ENCODE measurements at regions not wholly inside any gene's neighbourhood (a gene's known extent, or its start where the extent isn't known, plus 50 kb on each side); places are given as distances from the start of the nearest gene placed in this dataset.
A peak's percentile ranks its signal among the peaks of the same experiment; 100 is the strongest.

GRCh38 chr2:222780051-222780450 lies 80.8 kb upstream of the ACSL3 start:
- no peak for TF ChIP-seq CTCF (IDR thresholded peaks at IDR 0.05)
- Histone ChIP-seq H3K4me3 (ENCODE audit: low read depth in 1 of 2, low read length in 1 of 2) (no peak overlapping the region), H3K27me3 (no peaks in the 10 kb centered on the region), H3K4me1 (ENCODE audit: control insufficient read depth in 1 of 2, insufficient read depth in 1 of 2, low read depth in 1 of 2, low read length in 1 of 2) (no peaks in the 10 kb centered on the region), H3K36me3 (no peaks in the 10 kb centered on the region), H3K9me3 (no peaks in the 10 kb centered on the region), H3K27ac (no peak overlapping the region)

DNA sequence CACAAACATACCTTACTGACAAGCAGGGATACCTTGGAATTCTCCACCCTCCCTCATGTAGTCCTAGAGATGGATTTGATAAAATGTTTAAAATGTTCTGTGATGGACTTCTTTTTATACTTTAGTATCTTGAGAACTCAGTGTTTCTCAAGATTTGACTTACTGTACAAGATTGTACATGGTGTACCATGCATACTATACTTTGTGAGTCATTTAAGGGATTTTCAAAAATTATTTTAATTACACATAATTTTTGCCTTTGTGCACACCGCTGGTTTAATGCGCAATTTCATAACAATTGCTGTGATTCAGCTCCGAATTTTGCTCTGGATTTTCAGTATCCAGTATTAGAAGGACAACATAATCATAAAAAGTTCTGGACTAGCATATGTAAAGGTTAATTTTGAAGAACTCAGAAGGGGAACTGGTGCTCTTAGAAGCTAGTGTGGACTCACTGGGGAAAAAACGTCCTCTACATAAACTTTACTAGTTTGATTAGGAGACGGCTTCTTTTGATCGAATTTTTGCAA lies 78.6 kb upstream of the ACSL3 start:
- Histone ChIP-seq H3K27me3 (no peaks in the 10 kb centered on the region), H3K27ac (no peak overlapping the region), H3K36me3 (no peaks in the 10 kb centered on the region), H3K4me1 (ENCODE audit: control insufficient read depth in 1 of 2, insufficient read depth in 1 of 2, low read depth in 1 of 2, low read length in 1 of 2) (no peaks in the 10 kb centered on the region), H3K9me3 (no peaks in the 10 kb centered on the region), H3K4me3 (ENCODE audit: low read depth in 1 of 2, low read length in 1 of 2) (no peak overlapping the region)
- TF ChIP-seq CTCF (IDR thresholded peaks at IDR 0.05), result no peak

DNA sequence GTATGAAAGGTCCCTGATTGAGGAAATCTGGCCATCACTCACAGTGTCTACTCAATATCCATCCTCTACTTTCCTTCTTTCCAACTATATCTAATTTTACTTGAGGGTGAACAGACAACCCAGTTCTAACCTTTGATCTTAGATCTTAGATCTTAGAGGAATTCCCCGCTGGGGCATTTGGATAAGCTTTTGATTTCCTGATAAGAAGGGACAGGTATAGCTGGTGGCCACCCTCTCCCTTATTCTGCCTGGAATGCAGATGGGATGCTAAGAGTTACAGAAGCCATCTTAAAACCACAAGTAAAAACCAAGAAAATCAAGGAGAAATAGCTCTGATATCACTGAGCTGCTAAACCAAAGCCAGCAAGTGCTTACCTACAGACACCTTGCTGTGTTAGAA lies 77.2 kb upstream of the ACSL3 start:
- no peaks in the 10 kb centered on the region for H3K27me3 ChIP-seq
- H3K4me3 ChIP-seq (ENCODE audit: low read depth in 1 of 2, low read length in 1 of 2), result no peak overlapping the region
- H3K4me1 ChIP-seq (ENCODE audit: control insufficient read depth in 1 of 2, insufficient read depth in 1 of 2, low read depth in 1 of 2, low read length in 1 of 2), result no peaks in the 10 kb centered on the region
- H3K27ac ChIP-seq, result no peak overlapping the region
- TF ChIP-seq CTCF (IDR thresholded peaks at IDR 0.05), result no peak
- no peaks in the 10 kb centered on the region for H3K36me3 ChIP-seq
- no peaks in the 10 kb centered on the region for H3K9me3 ChIP-seq

GRCh38 chr2:222790932-222791331 lies 69.9 kb upstream of the ACSL3 start:
- Histone ChIP-seq H3K27me3 (no peaks in the 10 kb centered on the region), H3K9me3 (no peaks in the 10 kb centered on the region), H3K27ac (no peak overlapping the region), H3K4me3 (ENCODE audit: low read depth in 1 of 2, low read length in 1 of 2) (no peak overlapping the region), H3K4me1 (ENCODE audit: control insufficient read depth in 1 of 2, insufficient read depth in 1 of 2, low read depth in 1 of 2, low read length in 1 of 2) (peaks cover 26 to 27% of the 10 kb centered on the region in 2 experiments), H3K36me3 (no peaks in the 10 kb centered on the region)
- no peak for TF ChIP-seq CTCF (IDR thresholded peaks at IDR 0.05)

DNA sequence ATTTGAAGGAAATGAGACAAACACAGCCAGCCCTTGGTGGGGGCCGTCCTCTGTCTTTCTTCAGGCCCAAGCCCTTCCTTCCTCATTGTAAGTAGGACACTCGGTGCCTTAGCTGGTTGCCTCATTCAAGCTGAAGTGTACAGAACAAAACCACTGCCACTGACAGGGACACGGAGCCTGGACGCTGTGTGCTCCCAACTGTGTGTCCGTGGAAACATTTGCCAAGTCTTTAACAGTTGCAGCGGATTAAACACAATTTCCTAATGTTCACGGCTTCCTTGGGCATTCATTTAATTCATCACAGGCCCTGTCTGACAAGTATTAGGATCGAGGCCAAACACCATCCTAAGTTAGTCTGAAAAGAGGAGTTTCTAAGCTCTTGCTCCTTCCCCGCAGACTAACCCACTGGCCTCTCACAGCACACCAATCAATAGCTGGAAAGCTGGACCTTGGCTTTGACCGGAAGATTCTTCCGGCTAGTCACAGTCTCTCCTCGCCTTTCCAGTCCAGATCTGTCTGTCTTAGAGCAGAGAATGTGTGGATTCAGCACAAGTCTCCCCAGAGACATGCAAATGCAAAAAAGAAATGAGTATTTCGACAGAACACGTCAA lies 68.7 kb upstream of the ACSL3 start:
- Histone ChIP-seq H3K36me3 (no peaks in the 10 kb centered on the region), H3K4me1 (ENCODE audit: control insufficient read depth in 1 of 2, insufficient read depth in 1 of 2, low read depth in 1 of 2, low read length in 1 of 2) (peaks cover 26 to 27% of the 10 kb centered on the region in 2 experiments), H3K27me3 (no peaks in the 10 kb centered on the region), H3K4me3 (ENCODE audit: low read depth in 1 of 2, low read length in 1 of 2) (peak overlapping the region in 1 of 2 experiments; percentile 9), H3K27ac (peak overlapping the region; percentile 72), H3K9me3 (no peaks in the 10 kb centered on the region)
- TF ChIP-seq CTCF (IDR thresholded peaks at IDR 0.05), result no peak
